OCI-LY1 (cell line): ENCODE measurements at regions not wholly inside any gene's neighbourhood (a gene's known extent, or its start where the extent isn't known, plus 50 kb on each side); places are given as distances from the start of the nearest gene placed in this dataset.

Source experiments
- CTCF ChIP-seq: fragments of 200-600 bp; sonication (generic), shearing (Covaris generic); IDR thresholded peaks from 2 replicates; pipeline ENCODE4 v1.5.1; 2017; ENCODE audit warnings: mild to moderate bottlenecking, antibody characterized with exemption, low read length, moderate library complexity, mixed read lengths
- EZH2 ChIP-seq: fragments of 200-600 bp; sonication (generic), shearing (Covaris generic); IDR thresholded peaks from 2 replicates; pipeline ENCODE4 v1.8.0; 2017; ENCODE audit warnings: borderline replicate concordance, mixed run types, mild to moderate bottlenecking, antibody characterized with exemption, low read length, moderate library complexity, mixed read lengths

GRCh38 chr13:44317752-44318151 lies 55.9 kb upstream of the SERP2 start:
- TF ChIP-seq CTCF (no peak), EZH2 (no peak)
